Non-pigmented ciliary epithelial cell (primary cell): ENCODE measurements at regions not wholly inside any gene's neighbourhood (a gene's known extent, or its start where the extent isn't known, plus 50 kb on each side); places are given as distances from the start of the nearest gene placed in this dataset.
A peak's percentile ranks its signal among the peaks of the same experiment; 100 is the strongest.

Experiments used
- DNase-seq: peaks from one replicate; pipeline ENCODE4 v3.0.0-alpha.2; 2010; ENCODE audit warnings: low read depth

- no peak for DNase-seq
Measured at GRCh38 chr6:68391953-68392352, 243.1 kb upstream of the ADGRB3 start.

- DNase-seq: no peak
Measured at GRCh38 chr6:68372991-68373390, 262.1 kb upstream of the ADGRB3 start.

GRCh38 chr6:68368845-68369244, 266.2 kb upstream of the ADGRB3 start:
- DNase-seq: no peak

DNA sequence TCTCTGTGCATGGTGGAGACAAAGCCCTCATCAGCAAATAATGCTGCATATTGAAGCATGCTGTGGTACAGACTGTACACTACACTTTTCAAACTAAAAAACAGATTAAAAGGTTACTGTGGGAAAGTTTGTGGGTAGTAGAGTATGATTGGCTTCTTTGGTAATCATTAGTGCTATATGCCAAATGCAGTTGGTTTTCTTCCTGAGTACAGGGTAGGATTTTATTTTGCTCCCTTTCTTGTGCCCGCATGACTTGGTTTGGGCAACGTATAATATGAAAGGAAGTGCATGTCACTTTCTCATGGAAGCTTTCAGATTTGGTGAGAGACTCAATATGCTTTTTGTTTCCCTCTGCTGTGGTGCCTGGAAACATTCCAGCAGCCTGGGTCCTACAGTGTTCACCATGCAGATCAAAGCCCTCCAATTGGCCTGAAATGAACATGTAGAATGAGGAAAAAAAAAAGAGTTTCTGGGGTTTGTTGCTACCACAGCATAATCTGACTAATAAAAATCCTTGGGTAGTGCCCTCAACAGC, 270.7 kb upstream of the ADGRB3 start:
- DNase-seq: no peak

- peak; percentile 55 for DNase-seq
Measured at GRCh38 chr6:68343901-68344300, 291.2 kb upstream of the ADGRB3 start.

DNA sequence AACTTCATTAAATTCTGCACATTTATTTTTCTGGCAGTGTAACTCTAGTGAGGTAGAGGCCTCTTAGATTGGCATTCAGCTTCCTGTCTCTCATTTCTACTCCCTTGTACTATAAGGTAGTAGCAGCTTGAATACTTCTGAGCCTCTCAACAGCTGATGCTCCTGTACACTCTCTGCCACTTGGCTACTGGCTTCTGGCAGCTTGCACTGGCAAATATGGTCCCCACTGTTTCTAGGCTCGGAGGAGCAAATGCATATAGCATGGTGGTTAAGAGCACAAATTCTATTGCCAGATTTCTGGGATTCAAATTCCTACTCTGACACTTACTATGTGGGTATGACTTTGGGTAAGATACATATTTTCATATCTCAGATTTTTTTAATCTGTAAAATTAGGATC, 292.8 kb upstream of the ADGRB3 start:
- DNase-seq: no peak

DNA sequence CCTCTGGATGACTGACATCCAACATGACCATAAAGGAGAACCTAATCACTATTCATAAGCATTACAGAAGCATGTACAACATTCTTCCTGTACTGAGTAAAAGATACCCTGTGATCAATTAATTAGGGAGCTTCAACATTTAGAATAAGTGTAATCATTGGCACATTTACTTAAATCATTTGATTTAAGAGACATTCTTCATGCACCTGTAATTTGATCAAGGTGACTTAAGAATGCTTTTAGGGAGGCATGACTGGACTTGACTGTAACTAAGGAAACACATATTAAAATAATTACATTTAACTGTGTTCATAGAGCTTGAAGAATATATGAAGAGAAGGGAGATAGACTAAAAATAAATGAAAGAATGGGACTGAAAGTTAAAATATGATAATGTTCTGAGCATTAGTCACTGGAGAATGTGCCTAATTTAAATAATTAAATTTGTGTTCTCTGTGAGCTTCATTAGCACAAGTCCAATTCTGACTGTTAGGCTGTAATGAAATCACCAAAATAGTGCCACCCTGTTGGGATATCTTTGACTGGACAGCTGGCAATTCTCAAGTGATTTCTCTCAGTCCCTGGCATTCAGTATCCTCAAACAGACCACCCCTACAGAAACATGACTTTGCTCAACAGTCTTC, 295.5 kb upstream of the ADGRB3 start:
- DNase-seq: no peak

GRCh38 chr6:68333442-68333841, 301.6 kb upstream of the ADGRB3 start:
- DNase-seq: no peak

DNA sequence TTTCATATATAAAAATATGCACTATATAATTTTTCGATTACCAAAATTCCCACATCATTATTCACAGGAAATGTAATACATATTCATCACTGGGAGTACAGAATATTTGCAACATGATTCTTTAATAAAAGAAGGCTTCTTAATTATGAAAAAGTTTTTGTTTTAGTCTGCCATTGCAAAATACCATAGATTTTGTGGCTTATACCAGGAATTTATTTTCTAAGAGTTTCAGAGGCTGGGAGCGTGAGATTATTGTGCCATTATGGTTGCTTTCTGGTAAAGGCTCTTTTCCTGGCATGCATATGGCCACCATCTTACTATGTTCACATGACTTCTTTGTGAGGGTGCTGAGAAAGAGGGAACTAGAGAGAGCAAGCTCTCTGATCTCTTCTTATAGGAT, 306.9 kb upstream of the ADGRB3 start:
- DNase-seq: no peak

GRCh38 chr6:68326762-68327161, 308.3 kb upstream of the ADGRB3 start:
- no peak for DNase-seq

GRCh38 chr6:68317366-68317765, 317.7 kb upstream of the ADGRB3 start:
- no peak for DNase-seq

DNA sequence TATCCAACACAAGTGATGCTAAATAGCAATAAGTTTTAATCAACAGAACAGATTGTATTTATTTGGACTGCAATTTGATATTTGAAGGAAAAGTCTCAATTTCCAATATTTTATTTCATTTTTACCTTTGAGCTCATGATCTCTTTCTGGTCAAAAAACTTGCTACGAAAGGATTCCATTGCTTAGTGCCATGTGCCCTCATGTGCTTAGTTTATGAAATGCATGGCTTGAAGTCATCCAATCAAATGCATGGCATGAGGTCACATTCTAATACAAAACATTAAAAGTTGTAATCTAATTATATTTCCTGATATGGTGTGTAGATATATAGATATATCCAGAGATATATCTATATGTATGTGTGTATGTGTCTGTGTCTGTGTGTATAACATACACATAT, 321.2 kb upstream of the ADGRB3 start:
- no peak for DNase-seq

GRCh38 chr6:68307301-68307700, 327.8 kb upstream of the ADGRB3 start:
- no peak for DNase-seq

DNA sequence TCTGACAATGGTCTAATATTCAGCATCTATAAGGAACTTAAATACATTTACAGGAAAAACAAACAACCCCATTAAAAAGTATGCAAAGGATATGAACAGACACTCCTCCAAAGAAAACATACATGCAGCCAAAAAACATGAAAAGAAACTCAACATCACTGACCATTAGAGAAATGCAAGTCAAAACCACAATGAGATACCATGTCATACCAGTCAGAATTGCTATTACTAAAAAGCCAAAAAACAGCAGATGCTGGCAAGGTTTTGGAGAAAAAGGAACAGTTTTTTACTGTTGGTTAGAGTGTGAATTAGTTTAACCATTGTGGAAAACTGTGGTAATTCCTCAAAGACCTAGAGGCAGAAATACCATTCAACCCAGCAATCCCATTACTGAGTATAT, 339.0 kb upstream of the ADGRB3 start:
- no peak for DNase-seq

- no peak for DNase-seq
Measured at GRCh38 chr6:68282646-68283045, 352.4 kb upstream of the ADGRB3 start.

- peak; percentile 31 for DNase-seq
Measured at GRCh38 chr6:68279793-68280557, 355.1 kb upstream of the ADGRB3 start.

DNA sequence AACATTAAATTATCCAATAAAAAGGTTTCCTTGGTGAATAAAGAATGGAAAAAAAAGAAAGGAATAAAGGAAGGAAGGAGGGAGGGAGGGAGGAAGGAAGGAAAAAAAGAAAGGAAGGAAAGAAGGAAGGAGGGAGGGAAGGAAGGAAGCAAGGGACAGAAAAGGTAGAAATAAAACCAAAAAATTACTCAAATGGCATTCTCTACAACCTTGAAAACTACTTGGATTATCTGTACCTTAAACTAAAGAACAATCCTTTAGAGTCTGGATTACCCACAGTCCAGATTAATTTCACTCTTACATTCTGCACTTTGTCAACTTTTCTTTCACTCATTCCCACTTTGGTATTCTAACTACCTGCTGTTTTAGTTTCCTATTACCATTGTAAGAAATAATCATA, 361.8 kb upstream of the ADGRB3 start:
- DNase-seq: no peak

GRCh38 chr6:68256391-68256790, 378.7 kb upstream of the ADGRB3 start:
- DNase-seq: peak; percentile 47

DNA sequence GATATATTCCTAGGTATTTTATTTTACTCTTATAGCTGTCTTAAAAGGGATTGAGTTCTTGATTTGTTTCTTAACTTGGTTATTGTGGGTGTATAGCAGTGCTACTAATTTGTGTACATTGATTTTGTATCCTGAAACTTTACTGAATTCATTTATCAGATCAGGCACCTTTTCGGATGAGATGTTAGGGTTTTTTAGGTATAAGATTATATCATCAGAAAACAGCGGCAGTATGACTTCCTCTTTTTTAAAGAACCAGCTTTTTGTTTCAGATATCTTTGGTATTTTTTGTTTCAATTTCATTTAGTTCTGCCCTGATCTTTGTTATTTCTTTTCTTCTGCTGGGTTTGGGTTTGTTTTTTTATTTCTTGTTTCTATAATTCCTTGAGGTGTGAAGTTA, 382.4 kb upstream of the ADGRB3 start:
- DNase-seq: no peak

GRCh38 chr6:68247782-68248181, 387.3 kb upstream of the ADGRB3 start:
- DNase-seq: no peak

GRCh38 chr6:68240726-68241125, 394.4 kb upstream of the ADGRB3 start:
- no peak for DNase-seq

DNA sequence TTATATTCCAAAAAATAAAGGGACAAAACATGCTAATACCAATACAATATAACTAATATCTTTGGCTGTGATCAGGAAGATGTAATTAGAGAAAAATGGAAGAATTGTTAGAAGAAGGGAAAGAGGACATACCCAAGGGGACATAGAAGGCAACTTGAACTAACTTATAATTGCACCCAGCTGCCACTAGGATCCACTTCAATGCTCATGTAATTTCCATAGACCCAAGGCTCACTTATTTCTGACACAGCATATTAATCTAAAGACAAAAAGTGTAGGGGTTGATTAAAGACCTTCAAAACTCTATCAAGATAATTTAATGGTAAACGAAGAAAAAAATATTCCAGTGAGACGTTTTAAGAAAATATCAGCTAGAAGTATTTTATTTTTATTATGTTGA, 396.0 kb upstream of the ADGRB3 start:
- DNase-seq: no peak

- DNase-seq: no peak
Measured at GRCh38 chr6:68238097-68238601, 396.9 kb upstream of the ADGRB3 start.
